ENCODE measurements at regions not wholly inside any gene's neighbourhood (a gene's known extent, or its start where the extent isn't known, plus 50 kb on each side); places are given as distances from the start of the nearest gene placed in this dataset.

- Histone ChIP-seq H3K4me3 (no peak overlapping the region), H3K9me3 (no peaks in the 10 kb centered on the region), H3K27me3 (no peaks in the 10 kb centered on the region), H3K4me1 (peaks cover 0 to 5% (median 0%) of the 10 kb centered on the region in 3 donors), H3K27ac (no peak overlapping the region), H3K36me3 (no peaks in the 10 kb centered on the region)
- intact Hi-C loops (cut with DNase I), result no loop called here
- TF ChIP-seq, protein P1, sequence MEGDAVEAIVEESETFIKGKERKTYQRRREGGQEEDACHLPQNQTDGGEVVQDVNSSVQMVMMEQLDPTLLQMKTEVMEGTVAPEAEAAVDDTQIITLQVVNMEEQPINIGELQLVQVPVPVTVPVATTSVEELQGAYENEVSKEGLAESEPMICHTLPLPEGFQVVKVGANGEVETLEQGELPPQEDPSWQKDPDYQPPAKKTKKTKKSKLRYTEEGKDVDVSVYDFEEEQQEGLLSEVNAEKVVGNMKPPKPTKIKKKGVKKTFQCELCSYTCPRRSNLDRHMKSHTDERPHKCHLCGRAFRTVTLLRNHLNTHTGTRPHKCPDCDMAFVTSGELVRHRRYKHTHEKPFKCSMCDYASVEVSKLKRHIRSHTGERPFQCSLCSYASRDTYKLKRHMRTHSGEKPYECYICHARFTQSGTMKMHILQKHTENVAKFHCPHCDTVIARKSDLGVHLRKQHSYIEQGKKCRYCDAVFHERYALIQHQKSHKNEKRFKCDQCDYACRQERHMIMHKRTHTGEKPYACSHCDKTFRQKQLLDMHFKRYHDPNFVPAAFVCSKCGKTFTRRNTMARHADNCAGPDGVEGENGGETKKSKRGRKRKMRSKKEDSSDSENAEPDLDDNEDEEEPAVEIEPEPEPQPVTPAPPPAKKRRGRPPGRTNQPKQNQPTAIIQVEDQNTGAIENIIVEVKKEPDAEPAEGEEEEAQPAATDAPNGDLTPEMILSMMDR (IDR thresholded peaks at IDR 0.05), result no peak
- no peak for DNase-seq
- ATAC-seq, result peak in 2 of 4 donors; percentile 23 to 55
- FAIRE-seq, result no peak
- 1 to 3% methylated on average over 3 of the region's 3 CpGs for WGBS, 2 donors
Observed at GRCh38 chr5:158619083-158619788, 480.5 kb downstream of the EBF1 start.

DNA sequence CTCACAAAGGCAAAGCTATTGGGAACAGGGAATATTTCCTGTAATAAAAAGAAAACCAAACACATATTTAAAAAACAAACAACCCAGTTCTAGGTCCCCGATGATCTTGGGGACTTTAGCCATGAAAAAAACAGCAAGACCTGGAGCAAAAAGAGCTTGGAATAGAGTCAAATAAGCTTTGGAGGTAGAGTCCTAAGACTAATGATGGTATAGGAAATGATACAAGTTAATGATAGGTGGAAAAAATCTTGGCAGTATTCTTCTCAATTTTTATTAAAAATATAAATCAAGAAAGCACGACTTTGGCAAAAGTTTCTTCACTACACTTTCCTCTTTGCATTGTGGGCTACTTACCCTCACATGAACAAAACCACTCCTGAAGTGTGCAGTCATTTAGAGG lies 481.5 kb downstream of the EBF1 start:
- Histone ChIP-seq H3K36me3 (no peaks in the 10 kb centered on the region), H3K27me3 (no peaks in the 10 kb centered on the region), H3K27ac (no peak overlapping the region), H3K9me3 (no peaks in the 10 kb centered on the region), H3K4me3 (no peak overlapping the region), H3K4me1 (peaks cover 0 to 5% (median 0%) of the 10 kb centered on the region in 3 donors)
- no peak for FAIRE-seq
- DNase-seq, result no peak
- intact Hi-C loops (cut with DNase I), result no loop called here
- ATAC-seq, result no peak
- TF ChIP-seq, protein P1 (IDR thresholded peaks at IDR 0.05), result no peak
- 64 to 67% methylated on average over 2 of the region's 2 CpGs for WGBS, 2 donors

DNA sequence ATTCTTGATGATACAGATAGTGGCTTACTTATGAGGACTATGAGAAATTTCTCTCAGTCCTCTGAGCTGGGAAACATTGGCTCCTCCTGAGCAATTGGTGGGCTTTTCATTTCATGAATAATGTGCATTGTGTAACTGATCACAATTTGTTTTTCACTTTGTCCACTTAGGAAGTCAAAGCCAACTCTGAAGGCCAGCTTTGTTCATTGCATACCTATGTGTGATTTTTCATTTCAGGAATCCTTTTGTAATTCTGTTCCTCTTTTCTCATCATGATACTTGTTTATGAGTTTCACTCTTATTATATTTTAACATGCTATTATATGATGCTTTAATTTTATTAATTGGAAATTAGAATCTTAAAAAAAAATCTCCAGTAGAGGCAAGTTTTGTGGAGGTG lies 483.0 kb downstream of the EBF1 start:
- FAIRE-seq (no peak), DNase-seq (no peak), ATAC-seq (no peak)
- no peaks in the 10 kb centered on the region for H3K27me3 ChIP-seq
- H3K27ac ChIP-seq, result no peak overlapping the region
- H3K4me3 ChIP-seq, result no peak overlapping the region
- H3K9me3 ChIP-seq, result no peaks in the 10 kb centered on the region
- intact Hi-C loops (cut with DNase I), result no loop called here
- TF ChIP-seq, protein P1 (IDR thresholded peaks at IDR 0.05), result no peak
- H3K36me3 ChIP-seq, result no peaks in the 10 kb centered on the region
- H3K4me1 ChIP-seq, result peaks cover 0 to 5% (median 0%) of the 10 kb centered on the region in 3 donors

DNA sequence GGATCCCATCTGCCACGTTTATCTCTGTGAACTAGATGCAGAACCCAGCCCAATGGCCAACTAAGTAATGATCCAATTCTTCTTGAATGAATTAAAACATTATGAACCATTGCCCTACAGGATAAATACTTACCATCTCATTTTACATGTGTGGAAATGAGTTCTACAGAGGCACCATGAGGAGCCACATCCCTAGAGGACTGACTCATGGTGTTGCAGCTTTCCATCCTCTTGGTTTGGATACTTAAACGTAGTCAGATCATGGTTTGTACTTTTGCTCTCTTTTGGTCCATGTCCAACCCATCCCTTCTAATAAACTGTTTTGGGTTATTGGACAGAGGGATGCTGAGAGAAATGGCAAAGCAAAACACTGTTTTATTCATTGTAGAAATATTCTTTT lies 484.8 kb downstream of the EBF1 start:
- 67 to 78% methylated on average over 2 of the region's 2 CpGs for WGBS, 2 donors
- FAIRE-seq, result no peak

GRCh38 chr5:158611581-158611980 lies 488.1 kb downstream of the EBF1 start:
- DNase-seq, result no peak
- 84 to 92% methylated on average over 4 of the region's 4 CpGs for WGBS, 2 donors
- no peaks in the 10 kb centered on the region for H3K9me3 ChIP-seq
- no peak for FAIRE-seq
- H3K27ac ChIP-seq, result no peak overlapping the region
- H3K27me3 ChIP-seq, result no peaks in the 10 kb centered on the region
- no peak overlapping the region for H3K4me3 ChIP-seq
- no peak for ATAC-seq
- intact Hi-C loops (cut with DNase I), result no loop called here
- TF ChIP-seq, protein P1 (IDR thresholded peaks at IDR 0.05), result no peak
- H3K36me3 ChIP-seq, result no peaks in the 10 kb centered on the region
- no peaks in the 10 kb centered on the region for H3K4me1 ChIP-seq

More for the DNA sequence above, 484.8 kb downstream of the EBF1 start:
- ATAC-seq, result no peak
- no peak for DNase-seq
- no peaks in the 10 kb centered on the region for H3K27me3 ChIP-seq
- H3K36me3 ChIP-seq, result no peaks in the 10 kb centered on the region
- H3K9me3 ChIP-seq, result no peaks in the 10 kb centered on the region
- no peak overlapping the region for H3K27ac ChIP-seq
- intact Hi-C loops (cut with DNase I), result no loop called here
- TF ChIP-seq, protein P1 (IDR thresholded peaks at IDR 0.05), result no peak
- H3K4me3 ChIP-seq, result no peak overlapping the region
- H3K4me1 ChIP-seq, result peaks cover 0 to 5% (median 0%) of the 10 kb centered on the region in 3 donors

Data from pancreas (tissue), 10 donors.